ENCODE measurements at regions not wholly inside any gene's neighbourhood (a gene's known extent, or its start where the extent isn't known, plus 50 kb on each side); places are given as distances from the start of the nearest gene placed in this dataset.

GRCh38 chr4:123836851-123837595 is 440.4 kb downstream of the SPRY1 start:
- ChIA-PET CTCF (no interaction called here), POLR2A (no interaction called here)
- DNase-seq (ENCODE audit: low spot score) (no peak), ATAC-seq (no peak)
- H3K36me3 Mint-ChIP-seq, result no peaks in the 10 kb centered on the region
- no peaks in the 10 kb centered on the region for H3K27me3 Mint-ChIP-seq (ENCODE audit: low read depth)
- peaks cover 6% of the 10 kb centered on the region for H3K9me3 Mint-ChIP-seq
- peak overlapping the region; percentile 84 for H3K27ac Mint-ChIP-seq
- H3K4me3 Mint-ChIP-seq, result no peak overlapping the region
- TF ChIP-seq FOXK1 (CRISPR knock-in tag; IDR thresholded peaks at IDR 0.05) (no peak), ATF2 (CRISPR knock-in tag; IDR thresholded peaks at IDR 0.05; ENCODE audit: borderline replicate concordance, low read depth) (no peak), SP1 (CRISPR knock-in tag; conservative IDR thresholded peaks at IDR 0.05) (no peak), E2F5 (CRISPR knock-in tag; IDR thresholded peaks at IDR 0.05) (no peak), TEAD4 (CRISPR knock-in tag; IDR thresholded peaks at IDR 0.05) (no peak), ZNF416 (CRISPR knock-in tag; IDR thresholded peaks at IDR 0.05) (no peak), ZNF138 (CRISPR knock-in tag; conservative IDR thresholded peaks at IDR 0.05) (no peak), RORB (CRISPR knock-in tag; IDR thresholded peaks at IDR 0.05) (no peak), NFE2L1 (CRISPR knock-in tag; IDR thresholded peaks at IDR 0.05) (no peak), KAT7 (CRISPR knock-in tag; IDR thresholded peaks at IDR 0.05; ENCODE audit: borderline replicate concordance) (no peak), STAT6 (CRISPR knock-in tag; conservative IDR thresholded peaks at IDR 0.05; ENCODE audit: low read depth) (no peak), ZNF425 (CRISPR knock-in tag; conservative IDR thresholded peaks at IDR 0.05) (no peak), AFF4 (CRISPR knock-in tag; IDR thresholded peaks at IDR 0.05; ENCODE audit: borderline replicate concordance) (no peak), ZNF263 (CRISPR knock-in tag; IDR thresholded peaks at IDR 0.05; ENCODE audit: low read depth) (no peak), HMGXB4 (CRISPR knock-in tag; IDR thresholded peaks at IDR 0.05) (no peak), TCF7 (CRISPR knock-in tag; IDR thresholded peaks at IDR 0.05; ENCODE audit: low read depth) (no peak), MAX (CRISPR knock-in tag; IDR thresholded peaks at IDR 0.05) (no peak), ETV6 (CRISPR knock-in tag; IDR thresholded peaks at IDR 0.05) (no peak)
- H3K4me1 Mint-ChIP-seq, result peaks cover 9% of the 10 kb centered on the region

Measured in WTC11 (cell line).